Suprapubic skin (tissue), 3 donors: ENCODE measurements at regions not wholly inside any gene's neighbourhood (a gene's known extent, or its start where the extent isn't known, plus 50 kb on each side); places are given as distances from the start of the nearest gene placed in this dataset.

Experiments
- CTCF ChIP-seq, 2 donors: fragments of 200-600 bp in 1 of 2; fragments of 450-650 bp in 1 of 2; sonication (generic) in 1 of 2; IDR thresholded peaks; one replicate each; pipeline ENCODE4 v1.5.1; 2016 to 2019; ENCODE audit warnings: antibody characterized with exemption in 2 of 2, mild to moderate bottlenecking in 1 of 2, moderate library complexity in 1 of 2
- POLR2A ChIP-seq, 2 donors: fragments of 450-650 bp; IDR thresholded peaks; one replicate each; pipeline ENCODE4 v1.6.1; 2017; ENCODE audit warnings: antibody characterized with exemption in 2 of 2, mild to moderate bottlenecking in 2 of 2, moderate library complexity in 2 of 2

- TF ChIP-seq CTCF (IDR thresholded peaks at IDR 0.05) (no peak), POLR2A (IDR thresholded peaks at IDR 0.05) (no peak)
Observed at GRCh38 chr18:67278984-67279383, 237.5 kb downstream of the DSEL start.
